ENCODE measurements at regions not wholly inside any gene's neighbourhood (a gene's known extent, or its start where the extent isn't known, plus 50 kb on each side); places are given as distances from the start of the nearest gene placed in this dataset.

DNA sequence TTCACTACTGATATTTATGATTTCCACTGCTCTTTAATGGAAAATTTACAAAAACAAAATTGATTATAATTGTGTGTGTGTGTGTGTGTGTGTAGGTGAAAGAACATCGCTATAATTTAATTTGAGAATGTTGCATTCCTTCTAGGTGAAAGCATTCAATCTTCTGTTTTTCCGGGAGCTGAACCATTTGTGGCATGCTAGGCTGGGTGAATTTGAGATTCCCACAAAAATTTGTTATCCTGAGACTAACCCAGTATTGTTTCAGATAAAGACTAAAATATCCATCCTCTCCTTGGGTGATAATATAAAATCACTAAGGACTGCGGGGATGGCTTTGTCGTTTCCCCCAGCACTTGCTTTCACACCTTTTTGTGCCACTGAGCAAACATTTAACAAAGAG lies 911.2 kb upstream of the PIK3C3 start:
- TF ChIP-seq, protein P1, sequence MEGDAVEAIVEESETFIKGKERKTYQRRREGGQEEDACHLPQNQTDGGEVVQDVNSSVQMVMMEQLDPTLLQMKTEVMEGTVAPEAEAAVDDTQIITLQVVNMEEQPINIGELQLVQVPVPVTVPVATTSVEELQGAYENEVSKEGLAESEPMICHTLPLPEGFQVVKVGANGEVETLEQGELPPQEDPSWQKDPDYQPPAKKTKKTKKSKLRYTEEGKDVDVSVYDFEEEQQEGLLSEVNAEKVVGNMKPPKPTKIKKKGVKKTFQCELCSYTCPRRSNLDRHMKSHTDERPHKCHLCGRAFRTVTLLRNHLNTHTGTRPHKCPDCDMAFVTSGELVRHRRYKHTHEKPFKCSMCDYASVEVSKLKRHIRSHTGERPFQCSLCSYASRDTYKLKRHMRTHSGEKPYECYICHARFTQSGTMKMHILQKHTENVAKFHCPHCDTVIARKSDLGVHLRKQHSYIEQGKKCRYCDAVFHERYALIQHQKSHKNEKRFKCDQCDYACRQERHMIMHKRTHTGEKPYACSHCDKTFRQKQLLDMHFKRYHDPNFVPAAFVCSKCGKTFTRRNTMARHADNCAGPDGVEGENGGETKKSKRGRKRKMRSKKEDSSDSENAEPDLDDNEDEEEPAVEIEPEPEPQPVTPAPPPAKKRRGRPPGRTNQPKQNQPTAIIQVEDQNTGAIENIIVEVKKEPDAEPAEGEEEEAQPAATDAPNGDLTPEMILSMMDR (IDR thresholded peaks at IDR 0.05; ENCODE audit: insufficient read depth, low read length, poor library complexity, severe bottlenecking) = no peak
- no peak for TF ChIP-seq EZH2phosphoT487 (conservative IDR thresholded peaks at IDR 0.05; ENCODE audit: low read length)

Data from SU-DHL-6 (cell line).